Right hindlimb (tissue), 1 donor: ENCODE measurements at regions not wholly inside any gene's neighbourhood (a gene's known extent, or its start where the extent isn't known, plus 50 kb on each side); places are given as distances from the start of the nearest gene placed in this dataset.

Experiments used
- DNase-seq: peaks from one replicate; pipeline ENCODE4 v3.0.0-alpha.2; 2018

GRCh38 chr6:155706341-155706740 is 250.7 kb upstream of the NOX3 start:
- no peak for DNase-seq

- DNase-seq, result no peak
Measured at GRCh38 chr6:155701342-155701741, 245.7 kb upstream of the NOX3 start.

GRCh38 chr6:155695495-155695894 is 239.9 kb upstream of the NOX3 start:
- DNase-seq, result no peak

- DNase-seq, result no peak
Measured at GRCh38 chr6:155694419-155694790, 238.8 kb upstream of the NOX3 start.

GRCh38 chr6:155693573-155694418 is 238.2 kb upstream of the NOX3 start:
- no peak for DNase-seq

- DNase-seq, result no peak
Measured at GRCh38 chr6:155690820-155691219, 235.2 kb upstream of the NOX3 start.

GRCh38 chr6:155687645-155688044 is 232.0 kb upstream of the NOX3 start:
- DNase-seq, result no peak

GRCh38 chr6:155684416-155685196 is 229.0 kb upstream of the NOX3 start:
- DNase-seq, result no peak

GRCh38 chr6:155678361-155678760 is 222.7 kb upstream of the NOX3 start:
- DNase-seq, result no peak

- DNase-seq, result no peak
Measured at GRCh38 chr6:155676346-155676745, 220.7 kb upstream of the NOX3 start.

- no peak for DNase-seq
Measured at GRCh38 chr6:155670655-155671054, 215.0 kb upstream of the NOX3 start.

GRCh38 chr6:155660251-155660977 is 204.8 kb upstream of the NOX3 start:
- DNase-seq, result no peak

- DNase-seq, result no peak
Measured at GRCh38 chr6:155656024-155656423, 200.4 kb upstream of the NOX3 start.

- DNase-seq, result no peak
Measured at GRCh38 chr6:155654474-155654873, 198.8 kb upstream of the NOX3 start.

- no peak for DNase-seq
Measured at GRCh38 chr6:155648301-155648700, 192.7 kb upstream of the NOX3 start.

- no peak for DNase-seq
Measured at GRCh38 chr6:155647354-155647753, 191.7 kb upstream of the NOX3 start.

GRCh38 chr6:155646443-155646842 is 190.8 kb upstream of the NOX3 start:
- peak; percentile 39 for DNase-seq

- no peak for DNase-seq
Measured at GRCh38 chr6:155645325-155645724, 189.7 kb upstream of the NOX3 start.

- DNase-seq, result no peak
Measured at GRCh38 chr6:155641603-155642002, 186.0 kb upstream of the NOX3 start.

- DNase-seq, result no peak
Measured at GRCh38 chr6:155638200-155638599, 182.6 kb upstream of the NOX3 start.

GRCh38 chr6:155635416-155635815 is 179.8 kb upstream of the NOX3 start:
- no peak for DNase-seq

GRCh38 chr6:155630085-155630484 is 174.4 kb upstream of the NOX3 start:
- DNase-seq, result no peak

GRCh38 chr6:155629652-155630051 is 174.0 kb upstream of the NOX3 start:
- no peak for DNase-seq

GRCh38 chr6:155628306-155628705 is 172.7 kb upstream of the NOX3 start:
- DNase-seq, result no peak
